SK-N-SH (cell line): ENCODE measurements at regions not wholly inside any gene's neighbourhood (a gene's known extent, or its start where the extent isn't known, plus 50 kb on each side); places are given as distances from the start of the nearest gene placed in this dataset.

ENCODE experiments used
- CTCF ChIP-seq: fragments of 200-600 bp; sonication (generic); IDR thresholded peaks from 2 replicates; pipeline ENCODE4 v1.6.1; 2017; ENCODE audit warnings: antibody characterized with exemption, mild to moderate bottlenecking, moderate library complexity
- EP300 ChIP-seq, 2 experiments: IDR thresholded peaks; 2 replicates each; pipeline versions ENCODE4 v1.4.0 to v1.6.1; 2012; ENCODE audit warnings: borderline replicate concordance in 1 of 2, low read depth in 1 of 2, low read length in 1 of 2
- EZH2phosphoT487 ChIP-seq: fragments of 200-600 bp; sonication (generic); IDR thresholded peaks from 2 replicates; pipeline ENCODE4 v1.6.1; 2017; ENCODE audit warnings: low read depth, mixed run types, mild to moderate bottlenecking, antibody characterized with exemption, moderate library complexity, borderline replicate concordance
- MEF2A ChIP-seq: IDR thresholded peaks from 2 replicates; pipeline ENCODE4 v1.4.0; 2012; ENCODE audit warnings: low read depth, borderline replicate concordance
- MXI1 ChIP-seq: IDR thresholded peaks from 2 replicates; pipeline ENCODE4 v1.6.1; 2012; ENCODE audit warnings: mild to moderate bottlenecking, low read depth, low read length, improper control_type of control experiment
- POLR2AphosphoS5 ChIP-seq: IDR thresholded peaks from 2 replicates; pipeline ENCODE4 v1.6.1; 2012; ENCODE audit warnings: low read depth, low read length
- REST ChIP-seq: IDR thresholded peaks from 2 replicates; pipeline ENCODE4 v1.6.1; 2012; ENCODE audit warnings: mild to moderate bottlenecking, low read depth, low read length, moderate library complexity
- RFX5 ChIP-seq: IDR thresholded peaks from 2 replicates; pipeline ENCODE4 v1.6.1; 2012; ENCODE audit warnings: mild to moderate bottlenecking, improper control_type of control experiment, low read length
- TAF1 ChIP-seq: IDR thresholded peaks from 2 replicates; pipeline ENCODE4 v1.6.1; 2012; ENCODE audit warnings: low read depth, mild to moderate bottlenecking, low read length, moderate library complexity, borderline replicate concordance
- USF1 ChIP-seq: IDR thresholded peaks from 2 replicates; pipeline ENCODE4 v1.4.0; 2012; ENCODE audit warnings: low read depth, borderline replicate concordance
- USF2 ChIP-seq: fragments of 150-350 bp; IDR thresholded peaks from 2 replicates; pipeline ENCODE4 v1.6.1; 2017; ENCODE audit warnings: antibody characterized with exemption, low read length, low read depth, borderline replicate concordance

- TF ChIP-seq CTCF (no peak), REST (no peak), EP300 (IDR thresholded peaks at IDR 0.05; ENCODE audit: borderline replicate concordance in 1 of 2, low read depth in 1 of 2, low read length in 1 of 2) (no peak), EZH2phosphoT487 (no peak), USF2 (no peak), TAF1 (no peak), POLR2AphosphoS5 (no peak), MXI1 (no peak), USF1 (no peak), RFX5 (no peak), MEF2A (no peak)
Measured at GRCh38 chr11:18865261-18865660, 73.7 kb upstream of the PTPN5 start.
